ENCODE measurements at regions not wholly inside any gene's neighbourhood (a gene's known extent, or its start where the extent isn't known, plus 50 kb on each side); places are given as distances from the start of the nearest gene placed in this dataset.

GRCh38 chr14:85978582-85979250 lies 448.8 kb downstream of the FLRT2 start:
- no peak; the same call in 1 of the 2 replicates for TF ChIP-seq CTCF (IDR thresholded peaks at IDR 0.05)
- no peak for TF ChIP-seq POLR2AphosphoS5 (IDR thresholded peaks at IDR 0.05; ENCODE audit: low read depth, low read length)
- no peak for TF ChIP-seq SIN3A (IDR thresholded peaks at IDR 0.05; ENCODE audit: borderline replicate concordance, insufficient read depth, low read depth, low read length)
- no peak for TF ChIP-seq REST (IDR thresholded peaks at IDR 0.05; ENCODE audit: insufficient read depth in 1 of 2, low read depth in 2 of 2, low read length in 1 of 2)

All from Panc1 (cell line).